ENCODE measurements at regions not wholly inside any gene's neighbourhood (a gene's known extent, or its start where the extent isn't known, plus 50 kb on each side); places are given as distances from the start of the nearest gene placed in this dataset.

DNA sequence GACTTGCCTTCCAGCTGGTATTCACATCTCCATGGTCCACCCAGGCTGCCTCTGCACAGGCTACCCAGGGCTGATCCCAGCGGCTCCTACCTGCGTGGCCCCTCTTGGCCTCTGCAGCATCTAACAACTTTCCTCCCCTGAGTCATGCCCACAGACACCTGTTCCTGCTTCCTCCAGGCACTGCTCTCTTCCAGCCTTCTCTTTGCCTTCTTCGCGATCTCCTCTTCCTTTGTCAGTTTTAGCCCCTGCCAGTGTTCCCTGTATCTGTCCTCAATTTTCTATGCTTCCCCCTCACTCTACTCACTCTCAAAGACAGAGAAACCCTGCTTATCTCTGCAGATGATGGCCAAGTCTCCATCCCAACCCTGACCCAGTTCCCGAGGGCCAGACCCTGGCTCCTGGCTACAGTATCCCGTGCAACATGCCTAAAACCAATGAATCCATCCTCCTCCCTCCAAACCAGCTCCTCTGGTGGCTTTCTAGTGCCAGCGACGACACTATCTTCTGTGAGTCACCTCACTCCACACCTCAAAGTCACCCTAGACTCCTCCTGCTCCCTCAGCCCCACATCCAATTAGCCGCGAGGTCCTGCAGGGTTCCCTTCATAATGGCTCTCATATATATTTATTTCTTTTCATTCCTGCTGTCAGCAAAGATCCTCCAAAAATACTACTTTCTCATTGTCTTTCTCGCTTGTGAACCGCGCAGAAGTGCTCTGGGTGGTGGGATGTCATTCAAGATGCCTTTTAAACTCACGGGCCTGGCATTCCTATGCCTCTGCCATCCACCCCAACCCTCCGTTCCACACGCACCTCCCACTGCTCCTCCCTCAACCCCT is 259.2 kb downstream of the TOMM20 start:
- TF ChIP-seq, protein P1, sequence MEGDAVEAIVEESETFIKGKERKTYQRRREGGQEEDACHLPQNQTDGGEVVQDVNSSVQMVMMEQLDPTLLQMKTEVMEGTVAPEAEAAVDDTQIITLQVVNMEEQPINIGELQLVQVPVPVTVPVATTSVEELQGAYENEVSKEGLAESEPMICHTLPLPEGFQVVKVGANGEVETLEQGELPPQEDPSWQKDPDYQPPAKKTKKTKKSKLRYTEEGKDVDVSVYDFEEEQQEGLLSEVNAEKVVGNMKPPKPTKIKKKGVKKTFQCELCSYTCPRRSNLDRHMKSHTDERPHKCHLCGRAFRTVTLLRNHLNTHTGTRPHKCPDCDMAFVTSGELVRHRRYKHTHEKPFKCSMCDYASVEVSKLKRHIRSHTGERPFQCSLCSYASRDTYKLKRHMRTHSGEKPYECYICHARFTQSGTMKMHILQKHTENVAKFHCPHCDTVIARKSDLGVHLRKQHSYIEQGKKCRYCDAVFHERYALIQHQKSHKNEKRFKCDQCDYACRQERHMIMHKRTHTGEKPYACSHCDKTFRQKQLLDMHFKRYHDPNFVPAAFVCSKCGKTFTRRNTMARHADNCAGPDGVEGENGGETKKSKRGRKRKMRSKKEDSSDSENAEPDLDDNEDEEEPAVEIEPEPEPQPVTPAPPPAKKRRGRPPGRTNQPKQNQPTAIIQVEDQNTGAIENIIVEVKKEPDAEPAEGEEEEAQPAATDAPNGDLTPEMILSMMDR (CRISPR knock-in tag; IDR thresholded peaks at IDR 0.05) = no peak
- no peak for TF ChIP-seq ZNF878 (CRISPR knock-in tag; IDR thresholded peaks at IDR 0.05)
- TF ChIP-seq ADNP (CRISPR knock-in tag; IDR thresholded peaks at IDR 0.05) = no peak
- no peak for TF ChIP-seq MEIS2 (CRISPR knock-in tag; IDR thresholded peaks at IDR 0.05)
- no peak for TF ChIP-seq RAD21 (CRISPR knock-in tag; IDR thresholded peaks at IDR 0.05)
- no peak for TF ChIP-seq HMG20A (CRISPR knock-in tag; IDR thresholded peaks at IDR 0.05; ENCODE audit: borderline replicate concordance)
- TF ChIP-seq, protein P2, sequence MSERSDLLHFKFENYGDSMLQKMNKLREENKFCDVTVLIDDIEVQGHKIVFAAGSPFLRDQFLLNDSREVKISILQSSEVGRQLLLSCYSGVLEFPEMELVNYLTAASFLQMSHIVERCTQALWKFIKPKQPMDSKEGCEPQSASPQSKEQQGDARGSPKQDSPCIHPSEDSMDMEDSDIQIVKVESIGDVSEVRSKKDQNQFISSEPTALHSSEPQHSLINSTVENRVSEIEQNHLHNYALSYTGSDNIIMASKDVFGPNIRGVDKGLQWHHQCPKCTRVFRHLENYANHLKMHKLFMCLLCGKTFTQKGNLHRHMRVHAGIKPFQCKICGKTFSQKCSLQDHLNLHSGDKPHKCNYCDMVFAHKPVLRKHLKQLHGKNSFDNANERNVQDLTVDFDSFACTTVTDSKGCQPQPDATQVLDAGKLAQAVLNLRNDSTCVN (CRISPR knock-in tag; IDR thresholded peaks at IDR 0.05; ENCODE audit: borderline replicate concordance) = no peak
- no peak for TF ChIP-seq ZNF674 (CRISPR knock-in tag; IDR thresholded peaks at IDR 0.05; ENCODE audit: low read depth)
